ENCODE measurements at regions not wholly inside any gene's neighbourhood (a gene's known extent, or its start where the extent isn't known, plus 50 kb on each side); places are given as distances from the start of the nearest gene placed in this dataset.

DNA sequence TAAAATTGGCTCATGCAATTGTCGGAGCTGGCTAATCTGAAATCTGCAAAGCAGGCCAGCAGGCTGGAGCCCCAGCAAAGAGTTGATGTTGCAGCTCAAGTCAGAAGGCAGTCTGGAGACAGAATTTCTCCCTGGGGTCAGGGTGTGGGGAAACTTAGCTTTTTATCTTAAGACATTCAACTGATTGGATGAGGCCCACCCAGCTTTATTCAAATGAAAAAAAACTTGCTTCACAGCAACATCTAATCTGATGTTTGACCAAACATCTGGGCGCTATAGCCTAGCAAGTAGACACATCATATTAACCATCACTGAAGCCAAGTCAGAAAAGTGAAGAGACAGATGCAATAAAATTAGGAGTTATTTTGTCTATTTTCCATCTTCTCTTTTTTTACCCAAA lies 108.8 kb upstream of the CCDC28A start (continued):
- TF ChIP-seq, protein P1, sequence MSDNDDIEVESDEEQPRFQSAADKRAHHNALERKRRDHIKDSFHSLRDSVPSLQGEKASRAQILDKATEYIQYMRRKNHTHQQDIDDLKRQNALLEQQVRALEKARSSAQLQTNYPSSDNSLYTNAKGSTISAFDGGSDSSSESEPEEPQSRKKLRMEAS (IDR thresholded peaks at IDR 0.05) = no peak

DNA sequence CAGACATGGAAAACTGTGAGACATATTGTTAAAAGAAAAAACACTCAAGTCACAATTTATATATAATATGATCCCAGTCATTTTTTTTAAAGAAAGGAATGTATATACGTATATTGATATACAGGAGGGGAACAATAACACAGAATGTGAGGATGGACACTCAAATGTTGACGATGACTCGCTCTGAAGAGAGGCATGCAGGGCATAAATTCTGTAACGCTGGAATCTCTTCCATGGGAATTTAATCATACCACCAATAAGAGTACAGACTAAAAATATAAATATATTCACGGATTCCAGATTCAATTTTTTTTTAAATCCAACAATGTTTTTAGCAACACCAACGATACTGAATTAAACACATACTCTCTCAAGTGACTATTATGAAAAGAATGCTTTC lies 106.9 kb upstream of the CCDC28A start:
- Histone ChIP-seq H3K36me3 (ENCODE audit: control insufficient read depth in 4 of 4, insufficient read depth in 3 of 4, low read depth in 1 of 4, low read length in 3 of 4) (no peaks in the 10 kb centered on the region), H3K4me1 (ENCODE audit: control insufficient read depth in 4 of 4, insufficient read depth in 4 of 4, low read length in 3 of 4) (peaks cover 3 to 17% (median 8%) of the 10 kb centered on the region in 4 donors), H3K27ac (ENCODE audit: low read depth in 1 of 2, low read length in 2 of 2) (no peak overlapping the region), H3K9me3 (ENCODE audit: control insufficient read depth in 4 of 4, low read length in 3 of 4) (no peaks in the 10 kb centered on the region), H3K27me3 (ENCODE audit: control insufficient read depth in 4 of 4, insufficient read depth in 4 of 4, low read length in 3 of 4) (no peaks in the 10 kb centered on the region), H3K4me3 (ENCODE audit: low read depth in 1 of 3, low read length in 3 of 3) (no peak overlapping the region), H3K9ac (ENCODE audit: low read depth in 1 of 2, low read length in 2 of 2) (no peak overlapping the region)
- TF ChIP-seq, protein P2, sequence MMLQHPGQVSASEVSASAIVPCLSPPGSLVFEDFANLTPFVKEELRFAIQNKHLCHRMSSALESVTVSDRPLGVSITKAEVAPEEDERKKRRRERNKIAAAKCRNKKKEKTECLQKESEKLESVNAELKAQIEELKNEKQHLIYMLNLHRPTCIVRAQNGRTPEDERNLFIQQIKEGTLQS (IDR thresholded peaks at IDR 0.05) = no peak
- no peak for TF ChIP-seq GABPA (IDR thresholded peaks at IDR 0.05 in 1 of 2, conservative IDR thresholded peaks at IDR 0.05 in 1 of 2)
- no peak for TF ChIP-seq NR2F2 (IDR thresholded peaks at IDR 0.05)
- no peak for TF ChIP-seq ZBTB33 (IDR thresholded peaks at IDR 0.05)
- no peak for TF ChIP-seq FOXA2 (IDR thresholded peaks at IDR 0.05)
- no peak for TF ChIP-seq EGR1 (IDR thresholded peaks at IDR 0.05; ENCODE audit: low read depth in 2 of 2)
- no peak for TF ChIP-seq YY1 (IDR thresholded peaks at IDR 0.05)
- TF ChIP-seq, protein P1 (IDR thresholded peaks at IDR 0.05) = no peak
- no peak for TF ChIP-seq SP1 (IDR thresholded peaks at IDR 0.05)
- TF ChIP-seq FOXA1 (IDR thresholded peaks at IDR 0.05) = no peak
- WGBS = 95% methylated on average over 6 of the region's 6 CpGs
- DNase-seq (ENCODE audit: low spot score) = no peak

GRCh38 chr6:138667408-138667807 lies 106.2 kb upstream of the CCDC28A start:
- no peak for DNase-seq (ENCODE audit: low spot score)
- H3K9ac ChIP-seq (ENCODE audit: low read depth in 1 of 2, low read length in 2 of 2) = no peak overlapping the region
- no peak for TF ChIP-seq RXRA (IDR thresholded peaks at IDR 0.05)
- TF ChIP-seq, protein P2 (IDR thresholded peaks at IDR 0.05) = no peak
- TF ChIP-seq EGR1 (IDR thresholded peaks at IDR 0.05; ENCODE audit: low read depth in 2 of 2) = no peak
- no peak for TF ChIP-seq NR2F2 (IDR thresholded peaks at IDR 0.05)
- TF ChIP-seq HNF4G (IDR thresholded peaks at IDR 0.05) = no peak
- TF ChIP-seq FOXA2 (IDR thresholded peaks at IDR 0.05) = no peak
- TF ChIP-seq CTCF (IDR thresholded peaks at IDR 0.05; ENCODE audit: low read depth, low read length, missing input control) = no peak
- no peak for TF ChIP-seq REST (IDR thresholded peaks at IDR 0.05)
- no peak for TF ChIP-seq TAF1 (conservative IDR thresholded peaks at IDR 0.05)
- no peak for TF ChIP-seq HNF4A (conservative IDR thresholded peaks at IDR 0.05)
- TF ChIP-seq RAD21 (IDR thresholded peaks at IDR 0.05) = no peak
- no peak for TF ChIP-seq FOXA1 (IDR thresholded peaks at IDR 0.05)
- TF ChIP-seq ZBTB33 (IDR thresholded peaks at IDR 0.05) = no peak
- TF ChIP-seq, protein P1 (IDR thresholded peaks at IDR 0.05) = no peak
- TF ChIP-seq JUND (IDR thresholded peaks at IDR 0.05) = no peak
- TF ChIP-seq GABPA (IDR thresholded peaks at IDR 0.05 in 1 of 2, conservative IDR thresholded peaks at IDR 0.05 in 1 of 2) = no peak
- TF ChIP-seq YY1 (IDR thresholded peaks at IDR 0.05) = no peak
- TF ChIP-seq SP1 (IDR thresholded peaks at IDR 0.05) = no peak
- H3K36me3 ChIP-seq (ENCODE audit: control insufficient read depth in 4 of 4, insufficient read depth in 3 of 4, low read depth in 1 of 4, low read length in 3 of 4) = no peaks in the 10 kb centered on the region
- no peak overlapping the region for H3K27ac ChIP-seq (ENCODE audit: low read depth in 1 of 2, low read length in 2 of 2)
- no peaks in the 10 kb centered on the region for H3K27me3 ChIP-seq (ENCODE audit: control insufficient read depth in 4 of 4, insufficient read depth in 4 of 4, low read length in 3 of 4)
- 97% methylated on average over 1 of the region's 1 CpG for WGBS
- no peak overlapping the region for H3K4me3 ChIP-seq (ENCODE audit: low read depth in 1 of 3, low read length in 3 of 3)
- H3K4me1 ChIP-seq (ENCODE audit: control insufficient read depth in 4 of 4, insufficient read depth in 4 of 4, low read length in 3 of 4) = peaks cover 3 to 17% (median 8%) of the 10 kb centered on the region in 4 donors
- no peaks in the 10 kb centered on the region for H3K9me3 ChIP-seq (ENCODE audit: control insufficient read depth in 4 of 4, low read length in 3 of 4)
